OCI-M1 (cell line): ENCODE measurements at regions not wholly inside any gene's neighbourhood (a gene's known extent, or its start where the extent isn't known, plus 50 kb on each side); places are given as distances from the start of the nearest gene placed in this dataset.

ENCODE experiments used
- DNase-seq: peaks from one replicate; lab custom pipeline; 2025; lab: John Stamatoyannopoulos, UW

- DNase-seq = no peak
Observed at GRCh38 chr22:48541401-48542098, 1286.1 kb downstream of the BRD1 start.

- DNase-seq = no peak
Observed at GRCh38 chr22:48539261-48539660, 1288.4 kb downstream of the BRD1 start.

DNA sequence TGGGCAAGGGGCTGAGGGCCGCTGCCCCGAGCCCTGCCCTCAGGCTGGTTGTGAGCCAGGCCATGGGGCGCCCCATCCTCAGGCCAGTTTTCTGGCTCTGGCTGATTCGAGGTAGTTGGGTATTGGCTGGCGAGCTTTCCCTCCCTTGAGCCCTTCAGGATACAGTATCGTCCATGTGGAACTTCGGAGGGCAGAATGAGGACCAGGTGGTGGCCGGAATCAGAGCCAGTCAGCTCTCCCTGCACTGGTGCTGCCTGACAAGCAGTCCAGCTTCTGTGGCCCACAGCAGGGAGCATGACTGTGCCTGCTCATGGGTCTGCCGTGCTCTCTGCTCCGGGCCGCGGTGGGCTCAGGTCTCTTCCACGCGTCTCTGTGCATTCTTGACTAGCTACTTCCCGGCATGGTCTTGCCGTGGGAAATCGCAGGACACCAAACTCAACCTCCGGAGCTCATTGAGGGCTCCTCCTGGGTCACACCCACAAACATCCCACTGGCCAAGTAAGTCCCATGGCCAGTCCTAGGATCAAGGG lies 1289.3 kb downstream of the BRD1 start:
- no peak for DNase-seq

- no peak for DNase-seq
Observed at GRCh38 chr22:48537343-48537680, 1290.4 kb downstream of the BRD1 start.

- no peak for DNase-seq
Observed at GRCh38 chr22:48536541-48537342, 1290.9 kb downstream of the BRD1 start.

DNA sequence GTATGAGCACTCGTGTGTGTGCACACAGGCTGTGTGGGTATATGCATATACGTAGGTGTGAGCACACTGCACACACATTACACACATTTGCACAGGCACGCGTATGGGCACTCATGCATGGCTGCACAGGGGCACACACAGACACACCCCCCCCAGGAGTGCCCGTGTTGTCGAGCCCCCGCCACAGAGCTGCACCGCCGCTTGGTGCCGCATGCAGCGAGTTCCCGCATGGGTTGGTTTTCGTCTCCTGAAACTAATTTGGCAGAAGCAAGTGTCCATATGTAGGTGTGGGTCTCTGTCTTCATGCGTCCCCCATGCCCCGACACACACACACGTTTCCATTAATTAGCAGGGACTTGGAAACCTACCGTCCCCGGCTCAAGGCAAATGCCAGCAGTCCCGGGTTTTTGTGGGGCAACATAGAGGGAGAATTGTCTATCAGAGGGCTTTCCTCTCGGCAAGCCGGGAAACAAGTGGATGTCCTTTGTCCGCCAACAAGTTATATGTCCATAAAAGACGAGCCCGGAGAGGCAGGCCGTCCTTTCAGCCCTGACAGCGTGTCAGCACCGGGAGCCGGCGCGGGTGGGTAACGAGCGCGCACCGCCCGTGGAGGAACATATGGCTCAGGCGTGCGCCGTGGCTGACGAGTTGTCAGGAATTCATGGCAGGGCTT lies 1291.7 kb downstream of the BRD1 start:
- no peak for DNase-seq

GRCh38 chr22:48534395-48534958 lies 1293.2 kb downstream of the BRD1 start:
- DNase-seq = no peak

DNA sequence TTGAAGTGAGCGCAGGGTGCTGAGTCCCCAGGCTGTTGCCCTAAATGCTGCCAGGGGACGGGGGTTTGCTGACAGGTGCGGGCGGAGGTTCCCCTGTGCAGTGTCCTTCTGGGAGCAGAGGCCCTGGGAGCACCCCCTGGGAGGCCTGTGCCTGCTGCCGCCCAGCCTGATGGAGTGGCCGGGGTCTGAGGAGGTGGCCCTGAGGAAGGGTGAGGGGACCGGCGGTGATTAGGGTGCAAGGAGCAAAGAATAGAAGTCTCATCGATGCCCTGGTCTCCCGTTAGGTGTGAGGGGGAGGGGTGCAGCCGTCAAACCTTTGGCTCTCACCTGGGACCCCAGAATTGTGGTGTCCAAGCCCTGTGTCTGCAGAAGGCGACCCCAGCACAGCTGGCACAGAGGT lies 1294.7 kb downstream of the BRD1 start:
- no peak for DNase-seq

GRCh38 chr22:48531761-48532435 lies 1295.8 kb downstream of the BRD1 start:
- no peak for DNase-seq

DNA sequence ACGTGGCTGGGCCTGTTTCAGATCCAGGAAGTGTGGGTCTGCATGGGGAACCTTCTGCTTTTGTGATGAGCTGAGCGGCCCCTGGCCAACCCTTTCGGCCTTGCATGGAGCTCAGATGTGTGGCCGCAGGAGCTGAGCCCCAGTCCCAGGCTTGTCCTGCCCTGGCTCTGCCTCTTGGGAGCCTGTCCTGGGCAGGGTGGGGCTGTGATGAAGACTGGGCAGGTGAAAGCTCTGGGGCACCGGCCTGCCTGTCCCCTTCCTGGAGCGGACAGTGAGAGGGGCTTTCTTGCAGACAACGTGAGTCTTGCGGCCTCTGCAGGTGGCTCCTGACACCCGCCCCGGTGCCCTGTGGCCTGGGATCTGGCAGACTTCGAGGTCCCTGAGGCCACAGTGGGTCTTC lies 1296.6 kb downstream of the BRD1 start:
- DNase-seq = no peak

DNA sequence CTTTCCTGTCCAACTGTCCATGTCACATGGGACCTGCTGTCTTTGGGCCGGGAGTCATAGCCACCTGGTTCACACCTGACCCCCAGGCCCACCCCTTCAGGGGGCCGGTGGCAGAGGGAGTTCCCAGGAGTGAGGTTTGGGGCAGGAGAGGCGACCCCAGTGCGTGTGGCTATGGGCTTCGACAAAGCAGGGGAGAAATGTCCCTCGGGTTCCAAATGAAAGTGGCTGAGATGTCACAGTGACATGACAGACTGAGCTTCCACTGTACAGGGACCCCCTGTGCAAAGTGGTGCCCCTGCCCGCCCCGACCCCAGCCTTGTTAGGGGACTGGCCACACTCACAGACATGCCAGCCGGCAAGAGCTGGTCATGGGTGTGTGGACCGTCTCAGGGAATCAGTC lies 1297.0 kb downstream of the BRD1 start:
- no peak for DNase-seq

DNA sequence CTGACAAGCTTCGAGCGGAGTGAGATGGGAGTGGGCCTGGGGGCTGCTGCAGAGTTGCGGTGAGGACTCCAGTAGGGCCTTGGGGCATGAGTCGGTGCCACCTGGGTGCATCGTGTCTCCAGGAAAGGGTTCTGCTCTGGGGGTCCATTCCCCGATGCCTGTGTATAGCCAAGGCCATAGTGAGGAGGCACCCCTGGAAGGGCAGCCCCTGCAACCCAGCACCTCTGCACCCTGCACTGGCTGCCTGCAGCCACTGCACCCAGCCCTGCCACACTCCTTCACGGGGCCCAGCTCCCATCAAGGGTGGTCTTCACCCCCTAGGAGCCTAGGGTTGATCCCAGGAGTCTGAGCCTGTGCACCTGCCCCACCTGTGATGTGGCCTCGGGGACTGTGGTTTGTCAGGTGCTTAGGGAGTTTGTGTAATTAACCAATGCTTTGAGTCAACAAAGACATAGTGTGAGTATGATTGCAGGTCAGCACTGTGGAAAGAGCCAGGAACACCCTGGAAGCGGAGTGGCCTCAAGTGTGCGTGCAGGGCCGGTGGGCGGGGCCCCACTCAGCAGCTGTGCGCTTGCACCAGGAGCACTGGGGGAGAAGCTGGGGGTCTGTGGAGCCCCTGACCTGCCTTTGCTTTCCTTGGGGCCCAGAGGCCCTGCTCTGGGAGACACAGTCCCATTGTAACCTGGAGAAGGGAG lies 1299.3 kb downstream of the BRD1 start:
- no peak for DNase-seq

DNA sequence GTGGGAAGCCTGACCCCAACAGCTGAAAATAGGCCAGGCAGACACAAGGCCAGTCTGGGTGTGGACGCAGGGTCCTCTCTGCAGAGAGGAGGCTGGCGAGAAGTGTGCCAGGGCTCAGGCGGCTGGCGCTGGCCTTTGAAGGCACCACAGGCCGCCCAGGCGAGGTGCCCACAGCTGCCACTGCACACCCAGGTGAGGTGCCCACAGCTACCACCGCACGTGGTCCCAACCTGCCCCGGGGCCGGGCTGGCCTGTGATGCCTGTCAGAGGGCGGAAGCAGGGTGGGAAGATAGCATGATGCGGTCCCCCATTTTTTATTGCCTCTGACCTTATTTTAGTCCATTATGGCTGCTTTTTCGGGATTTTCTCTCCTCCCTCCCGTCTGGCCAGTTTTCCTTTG lies 1303.9 kb downstream of the BRD1 start:
- no peak for DNase-seq

GRCh38 chr22:48523091-48523490 lies 1304.6 kb downstream of the BRD1 start:
- DNase-seq = no peak

- no peak for DNase-seq
Observed at GRCh38 chr22:48522271-48522670, 1305.4 kb downstream of the BRD1 start.

DNA sequence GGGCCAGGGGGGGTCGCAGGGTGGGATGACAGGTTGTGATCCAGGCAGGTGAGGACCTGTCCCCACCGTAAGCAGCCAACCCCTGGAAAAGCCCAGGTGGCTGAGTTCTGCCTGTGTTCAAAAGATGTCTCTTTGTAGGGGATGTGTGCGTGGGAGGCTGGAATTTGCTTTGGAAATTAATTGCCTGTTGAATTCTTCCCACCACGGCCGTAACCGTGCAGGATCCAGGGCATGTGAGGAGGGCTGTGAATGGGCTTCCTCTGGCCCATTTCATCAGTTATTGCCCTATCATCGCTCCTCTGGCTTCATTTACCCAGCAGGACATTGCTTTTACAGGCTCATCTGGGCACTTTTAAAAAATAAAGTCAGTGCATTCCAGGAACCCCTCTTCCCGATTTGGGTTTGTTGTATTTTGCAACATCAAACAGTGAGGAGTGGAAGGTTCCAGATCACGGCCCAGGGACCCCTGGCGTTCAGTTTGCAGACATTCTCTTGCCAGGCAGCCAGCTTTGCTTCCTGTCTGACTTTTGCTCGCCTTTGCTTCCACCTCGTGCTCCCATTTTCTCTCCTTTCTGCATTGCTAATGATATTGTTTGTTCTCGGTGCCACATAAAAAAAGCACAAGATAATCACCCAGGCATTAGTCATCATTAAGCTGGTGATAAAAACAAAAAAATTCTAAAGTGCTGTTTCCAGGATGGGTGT lies 1306.6 kb downstream of the BRD1 start:
- DNase-seq = peak; percentile 1

GRCh38 chr22:48520207-48520606 lies 1307.5 kb downstream of the BRD1 start:
- DNase-seq = no peak

- DNase-seq = no peak
Observed at GRCh38 chr22:48517039-48518030, 1310.3 kb downstream of the BRD1 start.

DNA sequence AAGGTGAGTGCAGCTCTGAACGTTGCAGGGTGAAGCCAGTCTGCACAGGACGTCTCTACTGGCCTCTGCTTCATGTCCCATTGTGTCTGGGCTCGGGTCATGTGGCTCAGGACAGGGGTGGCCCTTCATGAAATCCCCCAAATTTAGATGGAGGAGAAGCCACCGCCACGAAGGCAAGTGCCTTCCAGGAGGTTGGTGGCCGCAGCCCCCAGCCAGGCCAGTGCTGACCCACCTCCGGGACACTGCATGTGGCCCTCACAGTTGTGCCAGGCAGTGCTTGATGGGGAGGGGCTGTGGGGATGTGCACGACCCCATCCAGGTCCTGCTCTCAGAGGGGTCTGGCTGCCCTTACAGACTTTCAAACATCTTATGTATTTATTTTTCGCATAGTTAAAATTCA lies 1311.1 kb downstream of the BRD1 start:
- DNase-seq = no peak
